HG03108 (cell line): ENCODE measurements at regions not wholly inside any gene's neighbourhood (a gene's known extent, or its start where the extent isn't known, plus 50 kb on each side); places are given as distances from the start of the nearest gene placed in this dataset.

Source experiments
- ATAC-seq: cut with Tn5 transposase; IDR thresholded peaks from one replicate; pipeline ENCODE4 v1.9.1; 2021; ENCODE audit warnings: moderate library complexity; ENCODE audit not compliant: unreplicated experiment

GRCh38 chr14:97180304-97181200, 383.4 kb downstream of the VRK1 start:
- no peak for ATAC-seq

- no peak for ATAC-seq
These were observed 388.0 kb downstream of the VRK1 start for GRCh38 chr14:97185186-97185585.

DNA sequence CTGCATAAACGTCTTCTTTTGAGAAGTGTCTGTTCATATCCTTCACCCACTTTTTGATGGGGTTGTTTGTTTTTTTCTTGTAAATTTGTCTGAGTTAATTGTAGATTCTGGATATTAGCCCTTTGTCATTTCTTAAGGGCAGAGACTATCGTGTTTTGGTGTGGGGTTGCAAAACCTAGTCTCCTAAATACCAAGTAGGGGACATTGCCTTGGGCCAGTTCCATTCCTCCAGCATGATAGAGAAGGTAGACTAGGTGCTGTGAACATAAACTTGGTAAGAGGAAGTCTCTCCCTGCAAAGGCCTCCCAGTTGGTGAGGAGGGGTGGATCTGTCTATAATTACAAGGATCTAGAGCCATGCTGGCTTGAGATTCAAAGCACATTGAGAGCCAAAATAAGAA, 390.7 kb downstream of the VRK1 start:
- ATAC-seq, result no peak

GRCh38 chr14:97196336-97196735, 399.2 kb downstream of the VRK1 start:
- ATAC-seq, result no peak

GRCh38 chr14:97198813-97199212, 401.6 kb downstream of the VRK1 start:
- no peak for ATAC-seq

GRCh38 chr14:97200245-97200644, 403.1 kb downstream of the VRK1 start:
- ATAC-seq, result no peak

DNA sequence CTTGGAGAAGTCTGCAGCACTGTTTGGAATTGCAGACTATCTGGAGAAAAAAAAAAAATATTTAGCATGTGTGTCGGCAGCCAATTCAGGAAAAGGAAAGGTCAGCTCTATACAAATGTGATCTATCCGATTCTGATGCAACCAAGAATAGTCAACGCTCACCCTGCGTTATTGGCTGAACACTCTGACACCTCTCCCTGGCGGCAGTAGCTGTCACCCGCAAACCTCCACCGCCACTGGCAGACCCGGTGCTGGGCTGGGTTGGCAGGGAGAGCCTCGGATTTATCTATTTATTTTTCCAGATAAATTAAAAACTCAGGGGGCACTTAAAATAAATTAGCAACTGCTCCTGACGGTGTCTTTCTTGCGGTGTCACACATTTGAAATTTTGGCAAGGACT, 409.7 kb downstream of the VRK1 start:
- no peak for ATAC-seq

- ATAC-seq, result no peak
These were observed 413.0 kb downstream of the VRK1 start for GRCh38 chr14:97210202-97210601.

DNA sequence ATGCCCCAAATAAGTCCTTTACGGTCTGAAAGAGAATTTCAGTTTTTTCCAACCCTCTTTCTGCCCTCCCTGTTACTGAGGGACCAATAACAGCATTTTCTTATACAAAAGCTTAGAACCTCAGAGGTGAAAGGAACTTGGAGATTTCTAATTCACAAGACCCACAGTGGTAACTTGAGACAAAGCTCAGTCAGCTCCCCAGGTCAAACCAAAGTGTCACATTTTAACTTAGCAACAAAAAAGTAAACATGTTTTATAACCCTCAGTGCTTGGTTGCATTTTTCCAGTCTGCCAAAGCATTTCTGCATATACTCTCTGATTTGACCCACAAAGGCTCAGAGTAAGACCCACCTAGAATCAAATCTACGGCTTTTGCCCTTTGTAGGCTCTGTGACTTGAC, 415.2 kb downstream of the VRK1 start:
- ATAC-seq, result no peak

GRCh38 chr14:97213720-97214119, 416.5 kb downstream of the VRK1 start:
- ATAC-seq, result no peak

- no peak for ATAC-seq
These were observed 418.2 kb downstream of the VRK1 start for GRCh38 chr14:97215263-97215969.

DNA sequence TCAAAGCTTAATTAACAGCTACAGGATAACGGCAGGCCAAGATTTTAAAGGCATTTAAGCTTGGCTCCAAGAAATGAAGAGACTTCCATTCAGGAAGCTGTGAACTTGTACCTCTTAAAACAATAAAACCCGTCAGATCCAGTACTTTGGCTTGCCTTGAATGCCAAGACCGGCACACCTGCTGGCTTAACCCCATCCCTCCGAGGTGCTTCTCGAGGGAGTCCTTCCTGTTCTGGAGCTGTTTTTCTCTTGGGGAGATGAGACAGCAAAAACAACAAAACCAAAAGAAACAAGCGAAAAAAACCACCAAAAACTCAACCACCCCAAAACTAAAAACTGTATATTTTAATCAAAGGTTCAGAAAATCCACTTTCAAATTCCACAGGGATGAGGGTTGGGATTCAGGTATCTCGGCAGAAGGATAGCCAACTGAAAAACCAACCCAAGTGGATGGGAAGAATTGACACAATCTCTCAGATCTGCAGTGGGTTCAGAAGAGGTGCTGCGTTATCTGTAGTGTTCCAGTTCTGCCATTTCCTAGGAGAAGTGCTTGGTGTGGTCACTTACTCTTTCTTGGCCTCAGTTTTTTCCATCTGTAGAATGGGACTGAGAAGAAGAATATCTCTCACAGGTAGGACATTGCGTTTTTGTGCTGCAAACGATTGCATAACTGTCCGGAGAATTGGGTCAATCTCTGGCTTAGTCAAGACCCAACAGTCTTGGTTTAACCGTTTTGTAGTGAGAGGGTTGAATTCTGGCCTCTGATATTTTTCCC, 420.1 kb downstream of the VRK1 start:
- no peak for ATAC-seq

GRCh38 chr14:97218274-97218673, 421.1 kb downstream of the VRK1 start:
- no peak for ATAC-seq

GRCh38 chr14:97218691-97219430, 421.7 kb downstream of the VRK1 start:
- ATAC-seq, result no peak

- no peak for ATAC-seq
These were observed 422.3 kb downstream of the VRK1 start for GRCh38 chr14:97219431-97220017.

DNA sequence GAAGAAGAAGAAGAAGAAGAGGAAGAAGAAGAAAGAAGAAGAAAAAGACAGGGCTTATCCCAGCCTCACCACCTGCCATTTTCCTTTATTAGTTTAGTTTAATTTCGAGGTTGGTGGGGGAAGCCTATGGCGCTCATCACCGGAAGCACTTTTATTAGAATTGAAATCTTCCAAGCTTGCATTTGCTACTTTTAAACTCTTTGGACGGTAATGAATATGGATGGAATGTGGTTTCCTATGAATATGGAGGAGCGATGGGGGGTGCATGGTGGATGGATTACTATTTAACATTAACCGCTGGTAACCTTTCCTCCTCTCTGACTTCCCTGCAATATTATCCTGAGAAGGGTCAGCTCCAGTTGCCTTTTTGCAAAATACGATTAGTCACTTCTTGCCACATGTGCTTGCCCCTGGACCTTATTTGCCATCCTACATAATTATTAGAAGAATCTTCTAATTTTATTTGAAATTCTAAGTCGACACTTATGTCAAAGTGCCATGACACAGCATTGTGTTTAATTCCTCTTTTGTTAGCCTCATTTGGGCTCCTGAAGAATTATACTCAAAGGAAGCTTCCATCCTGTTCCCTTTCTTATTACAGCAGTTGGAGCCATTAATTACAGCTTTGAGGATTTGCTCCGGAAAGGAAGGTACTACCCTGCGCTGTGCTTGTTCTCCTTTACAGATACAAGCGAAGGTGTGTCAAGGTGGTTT, 424.5 kb downstream of the VRK1 start:
- no peak for ATAC-seq

GRCh38 chr14:97224016-97224415, 426.8 kb downstream of the VRK1 start:
- no peak for ATAC-seq

GRCh38 chr14:97230051-97230450, 432.9 kb downstream of the VRK1 start:
- no peak for ATAC-seq

DNA sequence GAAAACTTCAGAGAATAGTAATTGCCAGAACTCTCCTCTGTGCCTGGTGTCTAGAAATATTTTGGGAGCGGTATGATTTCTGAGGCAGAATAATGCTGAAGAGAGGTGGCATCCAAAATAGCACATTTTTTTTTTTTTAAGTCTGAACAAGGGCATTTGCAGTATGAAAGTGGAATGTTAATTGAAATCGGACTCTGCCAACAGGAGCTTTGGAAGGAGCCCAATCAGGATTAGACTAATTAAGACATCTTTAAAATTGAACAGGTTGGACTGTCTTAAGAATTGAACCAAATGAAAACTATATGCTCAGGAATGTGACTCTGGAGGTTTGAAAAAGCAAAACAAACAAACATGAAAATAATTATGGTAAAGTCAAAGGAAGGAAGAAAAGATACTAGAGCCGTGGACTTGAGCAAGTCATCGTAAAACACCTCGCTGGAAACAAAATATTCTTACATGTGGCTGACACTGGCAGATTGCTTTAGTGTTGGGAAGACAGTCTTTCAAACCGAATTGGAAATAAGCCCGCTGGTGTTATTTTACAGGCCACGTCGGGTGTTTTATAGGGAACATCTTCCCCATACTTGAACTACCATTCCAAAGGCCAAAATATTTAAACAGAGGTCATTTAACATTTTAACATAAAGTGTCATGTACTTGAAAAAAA, 436.3 kb downstream of the VRK1 start:
- no peak for ATAC-seq
